GM18517 (cell line): ENCODE measurements at regions not wholly inside any gene's neighbourhood (a gene's known extent, or its start where the extent isn't known, plus 50 kb on each side); places are given as distances from the start of the nearest gene placed in this dataset.
"Not testable (repeated sequence)": the region's sequence is repeated elsewhere in the genome, so short reads cannot be mapped to it uniquely, and the experiment has no call there.

ENCODE experiments used
- ATAC-seq: cut with Tn5 transposase; IDR thresholded peaks from one replicate; pipeline ENCODE4 v1.9.1; 2021; ENCODE audit warnings: mild to moderate bottlenecking, moderate library complexity; ENCODE audit not compliant: unreplicated experiment

DNA sequence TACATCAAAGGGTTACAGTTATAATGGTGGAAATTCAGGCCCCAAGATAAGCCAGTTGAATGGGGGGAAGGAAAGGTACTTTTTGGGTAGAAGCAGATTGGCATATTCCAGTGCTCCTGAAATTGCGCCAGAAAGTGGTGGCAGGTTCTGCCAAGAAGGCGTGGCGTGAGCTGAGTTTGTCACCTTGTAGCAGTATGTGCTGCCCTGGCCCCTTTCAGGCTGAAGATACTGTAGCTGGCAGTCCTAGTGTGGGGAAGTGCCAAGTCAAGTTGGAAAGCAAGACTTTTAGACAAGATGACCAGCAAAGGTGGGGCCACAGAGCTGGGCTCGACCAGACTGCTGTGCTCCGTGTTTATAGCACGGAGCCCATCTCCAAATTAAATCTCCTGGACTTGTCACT, 133.6 kb upstream of the GLRA1 start:
- ATAC-seq, result no peak

DNA sequence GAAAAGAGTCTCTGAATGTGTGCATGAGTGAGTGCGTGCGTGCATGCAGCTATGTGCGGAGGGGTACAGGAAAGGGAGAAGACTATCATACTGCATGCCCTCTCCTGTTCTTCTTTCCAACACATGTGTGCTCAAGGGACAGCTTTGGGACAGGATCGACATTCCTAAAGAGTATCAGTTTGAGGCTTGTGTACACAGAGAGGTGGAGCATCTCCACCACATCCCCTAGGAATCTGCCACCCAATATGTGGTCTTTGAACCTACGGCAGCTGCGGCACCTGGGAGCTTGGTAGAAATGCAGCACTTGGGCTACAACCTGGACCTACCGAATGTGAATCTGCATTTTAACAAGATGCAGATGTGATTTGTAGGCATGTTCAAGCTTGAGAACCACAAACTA, 132.3 kb upstream of the GLRA1 start:
- no peak for ATAC-seq

DNA sequence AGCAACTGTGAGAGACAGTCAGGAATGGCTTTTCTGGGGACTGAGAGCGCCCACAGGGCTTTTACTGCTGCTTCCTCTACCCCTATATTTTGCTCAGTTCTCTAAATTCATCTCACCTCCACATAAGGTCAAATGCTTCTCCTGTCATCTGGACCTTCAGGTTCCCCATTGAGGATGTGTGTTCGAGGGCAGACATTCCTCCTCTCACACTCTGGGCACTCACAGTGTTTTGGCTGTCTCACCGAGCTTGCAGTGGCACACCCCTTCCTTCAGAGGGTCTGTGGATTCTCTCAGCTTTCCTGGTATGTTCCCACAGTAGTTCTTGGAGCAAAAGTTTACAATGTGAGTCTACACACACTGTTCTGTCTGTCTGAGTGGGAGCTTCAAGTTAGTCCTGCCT, 127.8 kb upstream of the GLRA1 start:
- no peak for ATAC-seq

DNA sequence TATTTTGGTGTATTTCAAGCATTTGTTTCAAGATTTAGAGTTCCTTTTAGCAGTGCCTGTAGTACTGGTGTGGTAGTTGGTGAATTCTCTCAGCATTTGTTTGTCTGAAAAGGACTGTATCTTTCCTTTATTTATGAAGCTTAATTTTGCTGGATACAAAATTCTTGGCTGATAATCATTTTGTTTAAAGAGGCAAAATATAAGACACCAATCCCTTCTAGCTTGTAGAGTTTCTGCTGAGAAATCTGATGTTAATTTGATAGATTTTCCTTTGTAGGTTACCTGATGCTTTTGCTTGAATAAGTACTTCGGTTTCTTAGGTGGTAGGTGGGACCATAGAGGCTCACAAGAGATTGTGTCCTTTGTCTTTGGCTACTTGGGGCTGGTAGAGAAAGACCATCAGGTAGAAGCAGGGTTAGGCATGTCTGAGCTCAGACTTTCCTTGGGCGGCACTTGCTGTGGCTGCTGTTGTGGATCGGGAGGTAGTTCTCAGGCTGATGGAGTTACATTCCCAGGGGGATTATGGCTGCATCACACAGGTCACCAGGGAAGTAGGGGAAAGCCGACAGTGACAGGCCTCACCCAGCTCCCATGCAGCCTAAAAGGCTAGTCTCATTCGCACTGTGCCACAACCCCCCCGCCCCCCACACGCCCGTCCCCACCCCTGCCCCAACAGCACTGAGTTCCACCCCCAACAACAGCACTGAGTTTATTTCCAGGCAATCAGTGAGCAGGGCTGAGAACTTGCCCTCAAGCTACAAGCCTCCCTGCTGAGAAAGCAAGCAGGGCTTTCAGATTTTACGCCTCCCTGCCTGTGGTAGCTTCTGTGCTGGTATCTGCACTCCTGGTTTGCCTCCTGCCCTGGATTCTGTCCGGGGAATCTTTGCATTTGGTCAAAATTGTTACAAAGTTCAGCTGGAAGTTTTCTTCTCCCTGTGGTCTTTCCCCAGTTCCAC, 127.1 kb upstream of the GLRA1 start:
- ATAC-seq, result no peak

DNA sequence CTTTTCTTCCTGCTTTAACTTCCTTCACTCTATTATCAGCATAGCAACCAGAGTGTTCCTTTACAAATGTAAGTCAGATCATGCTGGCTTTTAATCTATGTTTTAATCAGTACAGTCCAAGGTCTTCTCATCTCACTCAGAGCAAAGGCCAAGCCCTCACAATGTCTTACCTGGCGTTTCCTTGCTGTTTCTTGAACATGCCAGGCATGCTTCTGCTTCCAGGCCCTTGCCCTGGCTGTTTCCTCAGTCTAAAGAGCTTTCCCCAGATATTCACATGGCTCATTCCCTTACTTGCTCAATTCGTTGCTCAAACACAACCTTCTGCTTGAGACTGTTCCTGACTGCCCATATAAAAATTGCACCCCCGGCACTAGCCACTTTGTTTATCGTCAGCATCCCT, 121.7 kb upstream of the GLRA1 start:
- ATAC-seq, result no peak

DNA sequence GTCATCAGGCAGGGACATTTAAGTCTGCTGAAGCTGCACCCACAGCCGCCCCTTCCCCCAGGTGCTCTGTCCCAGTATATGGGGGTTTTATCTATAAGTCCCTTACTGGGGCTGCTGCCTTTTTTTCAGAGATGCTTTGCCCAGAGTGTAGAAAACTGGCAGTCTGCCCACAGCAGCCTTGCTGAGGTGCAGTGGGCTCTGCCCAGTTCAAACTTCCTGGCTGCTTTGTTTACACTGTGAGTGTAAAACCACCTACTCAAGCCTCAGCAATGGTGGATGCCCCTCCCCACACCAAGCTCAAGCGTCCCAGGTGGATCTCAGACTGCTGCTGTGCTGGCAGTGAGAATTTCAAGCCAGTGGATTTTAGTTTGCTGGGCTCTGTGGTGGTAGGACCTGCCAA, 114.2 kb upstream of the GLRA1 start:
- ATAC-seq, result not testable (repeated sequence)

DNA sequence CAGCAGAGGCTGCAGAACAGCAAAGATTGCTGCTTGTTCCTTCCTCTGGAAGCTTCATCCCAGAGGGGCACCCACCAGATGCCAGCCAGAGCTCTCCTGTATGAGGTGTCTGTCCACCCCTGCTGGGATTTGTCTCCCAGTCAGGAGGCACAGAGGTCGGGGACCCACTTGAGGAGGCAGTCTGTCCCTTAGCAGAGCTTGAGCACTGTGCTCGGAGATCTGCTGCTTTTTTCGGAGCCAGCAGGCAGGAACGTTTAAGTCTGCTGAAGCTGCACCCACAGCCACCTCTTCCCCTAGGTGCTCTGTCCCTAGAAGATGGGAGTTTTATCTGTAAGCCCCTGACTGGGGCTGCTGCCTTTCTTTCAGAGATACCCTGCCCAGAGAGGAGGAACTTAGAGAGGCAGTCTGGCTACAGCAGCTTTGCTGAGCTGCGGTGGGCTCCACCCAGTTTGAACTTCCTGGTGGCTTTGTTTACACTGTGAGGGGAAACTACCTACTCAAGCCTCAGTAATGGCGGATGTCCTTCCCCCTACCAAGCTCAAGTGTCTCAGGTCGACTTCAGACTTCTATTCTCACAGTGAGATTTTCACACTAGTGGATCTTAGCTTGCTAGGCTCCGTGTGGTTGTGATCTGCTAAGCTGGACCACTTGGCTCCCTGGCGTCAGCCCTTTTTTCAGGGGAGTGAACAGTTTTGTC, 101.8 kb upstream of the GLRA1 start:
- not testable (repeated sequence) for ATAC-seq

DNA sequence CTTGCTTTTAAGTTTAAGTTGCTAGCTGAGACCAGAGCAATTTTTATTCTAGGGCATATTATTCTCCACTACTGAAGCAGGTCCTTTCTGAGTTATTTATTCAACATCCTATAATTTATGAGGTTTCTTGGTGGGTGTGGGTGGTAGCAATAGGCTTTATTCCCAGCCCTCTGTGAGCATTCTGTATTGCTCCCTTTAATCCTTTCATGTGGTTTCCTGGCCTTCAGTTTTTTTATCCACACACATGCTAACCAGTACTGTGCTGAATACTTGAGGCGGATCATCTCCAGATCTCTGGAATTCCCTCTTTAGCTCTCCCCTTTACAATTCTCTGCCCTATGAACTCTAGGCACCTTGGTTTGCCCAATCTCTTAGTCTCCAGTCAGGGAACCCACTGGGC, 91.8 kb upstream of the GLRA1 start:
- no peak for ATAC-seq

DNA sequence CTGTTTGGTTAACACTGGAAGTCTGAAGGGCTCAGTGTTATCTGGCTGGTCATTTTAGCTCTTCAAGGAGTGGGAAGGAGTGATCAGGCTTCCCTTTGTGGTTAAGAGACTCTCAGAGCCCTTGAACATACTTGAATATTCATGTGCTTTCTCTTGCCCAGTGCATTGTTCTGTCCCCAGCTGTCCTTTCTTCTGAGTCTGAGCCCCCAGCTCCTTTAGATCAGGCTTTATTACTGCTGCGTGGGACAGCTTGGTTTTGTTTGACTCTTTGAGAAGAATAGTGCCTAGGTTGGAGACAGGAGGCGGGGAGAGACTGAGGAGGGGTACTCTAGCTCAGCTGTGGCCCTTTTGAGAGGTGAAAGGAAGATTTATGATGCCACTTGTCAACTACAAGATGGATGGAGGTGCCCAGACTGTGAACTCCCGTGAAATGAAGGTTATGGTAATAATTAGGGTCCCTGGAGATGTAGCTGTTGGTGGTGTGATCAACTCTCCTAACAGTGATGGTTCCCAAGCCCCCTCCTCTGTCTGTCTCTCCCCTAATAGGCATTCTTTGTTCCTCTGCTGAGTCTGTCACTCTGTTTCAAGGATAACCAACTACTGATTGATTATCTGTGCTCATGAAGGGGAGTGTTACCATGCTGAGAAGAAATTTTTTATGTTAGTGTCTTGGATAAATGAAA, 83.1 kb upstream of the GLRA1 start:
- no peak for ATAC-seq

DNA sequence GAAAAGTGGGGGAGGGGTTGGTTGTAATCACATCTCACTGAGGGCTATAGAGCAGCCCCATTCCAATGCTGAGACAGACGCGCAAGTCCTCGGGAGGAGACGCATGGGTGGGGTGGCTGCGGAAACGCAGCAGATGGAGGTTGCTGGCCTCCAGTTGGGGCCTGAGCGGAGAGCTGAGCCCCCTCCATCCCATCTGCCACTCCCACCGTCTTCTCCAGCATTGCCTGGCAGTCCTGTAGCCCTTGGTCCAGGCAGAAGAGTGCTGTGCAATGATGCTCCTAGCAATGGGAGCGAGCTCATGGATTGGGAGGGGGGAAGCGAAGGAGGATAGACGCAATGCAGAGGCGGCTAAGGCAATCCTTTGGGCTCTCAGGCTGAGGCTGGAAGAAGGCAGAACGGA, 79.4 kb upstream of the GLRA1 start:
- no peak for ATAC-seq
